GM12891 (cell line): ENCODE measurements at regions not wholly inside any gene's neighbourhood (a gene's known extent, or its start where the extent isn't known, plus 50 kb on each side); places are given as distances from the start of the nearest gene placed in this dataset.

Experiments
- PAX5 ChIP-seq: IDR thresholded peaks from 2 replicates; pipeline ENCODE4 v1.6.1; 2011; ENCODE audit warnings: low read length, moderate library complexity, mild to moderate bottlenecking; ENCODE audit not compliant: insufficient read depth, severe bottlenecking
- POLR2A ChIP-seq: IDR thresholded peaks from 2 replicates; pipeline ENCODE4 v1.6.1; 2011; ENCODE audit warnings: low read depth, low read length, control low read depth
- POLR2AphosphoS5 ChIP-seq: IDR thresholded peaks from 2 replicates; pipeline ENCODE4 v1.6.1; 2011; ENCODE audit warnings: low read depth, low read length, control low read depth
- POU2F2 ChIP-seq: IDR thresholded peaks from 2 replicates; pipeline ENCODE4 v1.6.1; 2011; ENCODE audit warnings: low read depth, mild to moderate bottlenecking, control low read depth, low read length, moderate library complexity
- SPI1 ChIP-seq: IDR thresholded peaks from 2 replicates; pipeline ENCODE4 v1.6.1; 2011; ENCODE audit warnings: low read depth, low read length, control low read depth
- TAF1 ChIP-seq: IDR thresholded peaks from 2 replicates; pipeline ENCODE4 v1.6.1; 2011; ENCODE audit warnings: low read depth, low read length, control low read depth

GRCh38 chr1:157277281-157277680 is 139.1 kb upstream of the ETV3 start:
- no peak for TF ChIP-seq POLR2A
- no peak for TF ChIP-seq POLR2AphosphoS5
- no peak for TF ChIP-seq TAF1
- TF ChIP-seq SPI1, result no peak
- no peak for TF ChIP-seq POU2F2
- no peak for TF ChIP-seq PAX5
